HG02870 (cell line): ENCODE measurements at regions not wholly inside any gene's neighbourhood (a gene's known extent, or its start where the extent isn't known, plus 50 kb on each side); places are given as distances from the start of the nearest gene placed in this dataset.

Experiments
- ATAC-seq: cut with Tn5 transposase; IDR thresholded peaks from one replicate; pipeline ENCODE4 v1.9.1; 2021; ENCODE audit warnings: mild to moderate bottlenecking, moderate library complexity; ENCODE audit not compliant: unreplicated experiment

- ATAC-seq, result no peak
These were observed 137.3 kb upstream of the NKX1-1 start for GRCh38 chr4:1543561-1543960.

GRCh38 chr4:1542516-1543320 is 136.5 kb upstream of the NKX1-1 start:
- ATAC-seq, result no peak

DNA sequence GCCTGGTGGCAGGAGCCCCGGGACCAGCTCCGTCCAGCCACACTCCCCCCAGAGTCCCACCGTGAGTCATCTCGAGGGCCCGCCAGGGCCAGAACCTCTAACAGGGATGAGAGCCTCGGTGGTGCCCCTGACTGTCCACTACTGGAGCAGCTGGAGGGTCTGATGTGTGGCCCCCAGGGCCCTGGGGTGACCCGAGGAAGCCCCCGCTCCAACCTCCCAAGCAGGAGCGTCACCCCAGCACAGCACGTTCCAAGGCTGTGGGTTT is 135.9 kb upstream of the NKX1-1 start:
- ATAC-seq, result no peak

DNA sequence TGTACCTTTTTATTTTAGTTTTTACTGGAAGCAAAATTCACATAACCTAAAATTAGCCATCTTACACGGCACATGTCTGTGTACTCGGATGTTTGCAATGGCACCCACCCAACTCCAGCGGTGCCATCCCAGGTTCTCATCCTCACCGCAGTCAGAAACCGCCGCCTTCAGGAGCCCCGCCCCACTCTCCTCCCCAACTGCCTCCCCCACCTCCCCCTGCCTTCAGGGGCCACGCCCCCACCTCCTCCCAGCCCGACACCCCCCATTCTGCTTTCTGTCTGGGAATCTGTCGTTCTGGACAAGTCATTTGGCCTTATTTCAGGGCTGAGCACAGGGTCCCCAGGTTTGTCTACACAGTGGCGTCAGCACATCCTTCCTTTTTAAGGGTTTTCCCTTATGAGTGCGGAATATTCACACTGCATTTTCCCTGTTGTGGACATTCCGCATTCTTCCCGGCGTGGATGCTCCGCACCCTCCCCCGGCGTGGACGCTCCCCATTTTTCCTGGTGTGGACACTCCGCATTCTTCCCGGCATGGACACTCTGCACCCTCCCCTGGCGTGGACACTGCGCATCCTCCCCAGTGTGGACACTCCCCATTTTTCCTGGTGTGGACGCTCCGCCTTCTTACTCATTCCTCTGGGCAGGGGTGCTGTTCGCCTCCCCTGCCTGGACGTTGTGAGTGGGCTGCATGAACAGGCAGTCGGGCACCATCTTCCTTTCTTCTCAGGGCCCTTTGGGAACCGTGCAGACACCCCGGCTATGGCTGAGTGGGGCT is 135.4 kb upstream of the NKX1-1 start:
- ATAC-seq, result no peak

- ATAC-seq, result no peak
These were observed 134.5 kb upstream of the NKX1-1 start for GRCh38 chr4:1540601-1541375.

DNA sequence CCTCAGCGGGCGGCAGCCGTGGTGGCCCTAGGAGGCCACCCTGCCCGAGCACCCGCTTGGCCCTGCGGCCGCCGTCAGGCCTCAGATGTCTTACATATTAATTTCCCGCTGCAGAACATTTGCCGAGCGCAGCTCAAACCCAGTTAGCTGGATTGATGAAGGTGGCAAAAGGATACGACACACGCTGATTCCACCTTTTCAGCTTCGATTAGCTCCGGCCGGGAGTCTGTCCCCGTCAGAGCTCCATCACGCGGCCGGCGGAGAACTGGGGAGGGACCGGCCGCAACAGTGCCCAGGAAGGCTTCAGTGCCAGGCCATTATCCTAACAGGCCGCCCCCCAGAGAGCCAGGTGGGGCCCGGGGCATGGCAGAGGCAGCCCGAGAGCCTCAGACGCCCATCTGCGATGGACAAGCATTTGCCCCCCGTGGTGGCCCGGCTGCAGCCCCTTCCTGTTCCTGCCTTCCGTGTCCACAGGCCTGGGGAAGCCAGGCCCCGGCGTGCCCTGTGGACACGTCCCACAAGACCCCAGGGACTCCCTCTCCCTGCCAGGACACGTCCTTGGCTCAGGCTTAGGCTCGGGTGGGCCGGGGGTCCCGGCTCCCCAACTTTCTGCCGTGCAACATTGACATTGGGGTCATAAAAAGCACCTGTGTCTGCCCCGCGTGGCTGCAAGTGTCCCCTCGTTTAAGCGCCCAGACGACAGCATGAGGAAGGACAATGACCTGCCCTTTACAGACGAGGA is 133.8 kb upstream of the NKX1-1 start:
- ATAC-seq, result no peak

DNA sequence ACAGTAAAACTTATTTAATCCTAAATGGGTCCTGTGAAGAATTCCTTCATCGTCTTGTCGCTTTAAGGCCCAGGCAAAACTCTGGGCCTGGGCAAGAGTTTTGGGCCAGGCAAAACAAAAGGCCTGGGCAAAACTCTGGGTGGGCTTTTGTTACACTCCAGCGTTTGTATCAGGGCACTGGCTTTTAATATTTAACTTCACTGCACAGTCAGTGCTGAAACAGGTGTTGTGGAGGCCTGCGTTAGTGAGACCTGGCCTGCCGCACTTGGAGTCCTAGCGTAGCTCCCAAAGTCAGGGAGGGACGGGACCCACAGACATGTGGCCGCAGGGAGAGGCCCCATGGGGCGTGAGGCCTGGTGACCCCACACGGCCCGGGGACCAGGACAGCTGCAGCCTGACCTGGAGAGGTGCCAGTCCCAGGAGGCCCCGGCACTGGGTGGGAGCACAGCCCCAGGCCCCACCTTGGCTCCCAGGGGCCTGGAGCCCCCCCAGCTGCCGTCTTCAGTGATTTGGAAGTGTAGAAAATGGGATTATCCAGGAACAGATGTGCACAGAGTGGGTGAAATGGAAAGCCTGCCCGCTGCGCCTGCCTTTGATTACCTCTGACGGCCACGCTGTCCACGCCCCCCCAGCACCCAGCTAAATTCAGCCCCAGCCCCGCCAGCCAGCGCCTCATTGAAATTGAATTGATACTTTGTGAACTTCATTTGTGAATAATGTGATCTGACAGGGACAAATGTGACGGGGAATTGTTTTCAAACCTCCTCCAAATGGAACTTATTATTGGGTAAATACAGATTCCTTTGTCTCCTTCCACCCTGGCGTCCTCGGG is 132.9 kb upstream of the NKX1-1 start:
- ATAC-seq, result no peak

DNA sequence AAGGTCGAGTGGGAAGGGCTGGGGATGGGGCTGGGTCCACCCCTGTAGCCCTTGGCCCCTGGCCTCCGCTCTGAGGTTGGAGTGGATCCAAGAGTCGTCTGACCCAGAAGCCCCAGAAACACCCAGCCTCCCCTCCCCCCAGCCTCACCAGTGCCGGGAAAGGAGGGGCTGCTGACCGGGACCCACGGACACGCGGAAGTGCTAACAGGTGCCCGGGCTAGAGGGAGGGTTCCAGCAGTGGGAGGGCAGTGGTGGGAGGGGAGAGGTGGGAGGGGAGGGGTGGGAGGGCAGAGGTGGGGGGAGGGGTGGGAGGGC is 131.8 kb upstream of the NKX1-1 start:
- no peak for ATAC-seq

GRCh38 chr4:1537410-1538095 is 131.3 kb upstream of the NKX1-1 start:
- no peak for ATAC-seq

- no peak for ATAC-seq
These were observed 130.6 kb upstream of the NKX1-1 start for GRCh38 chr4:1536579-1537409.

DNA sequence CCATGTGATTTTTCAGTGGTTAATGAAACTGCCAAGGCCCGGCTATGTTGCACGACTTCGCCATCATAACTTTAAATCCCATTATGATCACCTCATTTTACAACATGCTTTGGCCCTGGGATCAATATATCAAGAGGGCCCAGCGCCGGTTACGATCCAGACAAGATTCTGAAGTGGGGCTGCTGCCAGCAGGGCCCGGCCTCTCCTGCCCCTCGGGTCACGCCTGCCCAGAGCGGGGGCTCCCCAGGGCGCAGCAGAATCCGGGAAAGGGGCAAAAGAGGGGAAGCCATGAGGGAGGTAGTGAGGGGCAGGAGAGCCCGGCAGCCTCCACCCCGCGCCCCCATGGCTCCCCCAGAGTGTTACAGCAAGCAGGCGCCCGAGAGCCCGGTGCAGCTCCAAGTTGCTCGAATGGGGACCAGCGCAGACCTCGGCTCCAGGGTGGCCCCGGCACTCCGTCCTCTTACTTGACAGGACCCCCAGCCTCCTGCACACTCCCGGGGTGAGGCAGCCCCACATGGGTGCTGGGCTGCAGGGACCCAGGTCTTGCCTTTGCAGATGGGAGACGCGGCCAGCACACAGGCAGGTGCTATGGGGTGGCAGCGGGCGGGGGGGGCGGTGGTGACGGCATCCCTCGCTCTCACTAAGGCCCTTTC is 129.8 kb upstream of the NKX1-1 start:
- ATAC-seq, result no peak

DNA sequence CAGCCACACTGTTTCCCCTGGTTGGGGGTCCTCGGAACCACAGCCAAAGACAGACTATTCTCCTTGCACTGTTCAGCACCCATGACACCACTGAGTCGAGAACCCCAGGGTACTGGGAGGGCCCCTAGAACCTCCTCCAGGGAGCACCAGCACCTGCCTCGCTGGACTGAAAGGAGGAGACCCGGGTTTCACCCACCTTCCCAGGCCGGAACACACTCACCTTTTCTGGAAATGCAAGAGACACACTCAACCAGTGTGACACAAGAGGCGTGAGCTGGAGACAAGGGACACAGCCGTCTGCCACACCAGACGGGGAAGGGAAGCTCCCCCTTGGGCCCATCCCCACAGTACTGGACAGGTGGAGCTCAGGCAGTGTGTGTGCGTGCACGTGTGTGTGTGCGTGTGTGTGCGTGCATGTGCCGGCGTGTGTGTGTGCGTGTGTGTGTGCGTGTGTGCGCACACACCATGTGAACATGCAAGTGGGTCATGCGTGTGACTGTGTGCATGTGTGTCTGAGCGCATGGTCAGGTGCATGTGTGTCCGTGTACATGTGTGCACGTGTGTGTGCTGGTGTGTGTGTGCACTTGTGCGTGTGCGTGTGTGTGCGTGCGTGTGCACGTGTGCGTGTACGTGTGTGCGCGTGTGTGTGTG is 128.8 kb upstream of the NKX1-1 start:
- ATAC-seq, result no peak

GRCh38 chr4:1534095-1534872 is 128.0 kb upstream of the NKX1-1 start:
- ATAC-seq, result no peak

DNA sequence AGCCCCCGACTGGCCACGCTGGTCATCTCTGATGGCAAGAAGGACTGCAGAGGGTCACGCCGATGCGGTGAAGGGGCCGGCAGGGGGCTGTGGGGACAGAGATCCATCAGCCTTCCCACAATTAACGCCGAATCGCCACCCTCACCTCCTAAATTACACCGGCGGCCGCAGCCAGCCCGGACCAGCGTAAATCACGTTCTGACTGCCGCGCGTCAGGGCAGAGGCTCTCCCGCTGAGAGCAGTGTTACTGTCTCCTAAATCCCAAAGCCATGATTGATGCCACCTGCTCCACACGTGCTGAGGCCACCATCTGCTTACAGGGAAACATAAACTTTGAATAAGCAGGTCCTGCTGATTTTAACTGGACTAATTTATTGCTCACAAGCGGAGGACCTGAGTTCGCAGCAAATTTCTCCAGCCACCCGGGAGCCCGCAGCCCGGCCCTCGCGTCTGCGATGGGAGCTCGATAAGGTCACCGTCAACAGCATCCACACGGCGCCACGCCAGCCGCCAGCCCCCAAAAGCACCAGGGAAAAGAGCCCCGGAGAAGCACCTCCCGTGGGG is 127.3 kb upstream of the NKX1-1 start:
- ATAC-seq, result no peak

DNA sequence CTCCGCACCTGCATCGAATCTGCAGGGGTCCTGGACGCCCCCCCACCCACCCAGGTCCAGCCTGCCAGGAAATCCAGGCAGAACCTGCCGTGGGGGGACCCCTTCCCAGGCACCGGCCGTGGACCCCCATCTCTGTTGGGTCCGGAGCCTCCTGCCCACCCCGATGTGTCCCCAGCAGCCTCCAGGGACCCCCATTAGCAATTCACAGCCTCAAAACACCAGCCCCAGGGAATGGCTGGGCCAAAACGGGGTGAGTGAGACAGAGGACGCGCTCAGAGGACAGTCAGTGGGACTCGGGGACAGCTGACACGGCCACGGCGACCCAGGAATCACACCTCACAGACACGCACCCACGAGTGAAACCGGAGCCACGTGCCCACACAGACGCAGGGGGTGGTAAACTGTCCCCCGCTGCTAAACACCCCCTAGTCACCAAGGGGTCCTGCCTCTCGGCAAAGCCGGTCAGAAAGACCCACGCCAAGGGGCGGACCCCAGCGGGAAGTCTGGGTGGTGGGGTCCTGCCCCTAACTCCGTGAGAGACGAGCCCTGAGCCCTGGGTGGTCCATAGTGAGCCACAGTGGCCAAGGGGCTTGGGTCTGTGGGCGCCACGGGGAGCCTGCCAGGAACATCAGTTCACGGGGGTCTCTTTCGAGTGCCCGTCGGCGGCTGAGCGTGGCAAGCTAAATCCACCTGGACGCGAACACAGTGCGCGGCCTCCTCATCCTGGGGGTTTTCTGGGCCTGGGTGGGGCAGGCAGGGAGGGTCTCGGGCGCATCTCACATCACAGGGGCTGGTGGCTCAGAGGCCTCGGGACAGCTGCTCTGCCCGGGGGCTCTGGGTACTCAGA is 126.5 kb upstream of the NKX1-1 start:
- no peak for ATAC-seq
